Endothelial cell of umbilical vein (primary cell): ENCODE measurements at regions not wholly inside any gene's neighbourhood (a gene's known extent, or its start where the extent isn't known, plus 50 kb on each side); places are given as distances from the start of the nearest gene placed in this dataset.

Experiments used
- BruUV-seq: library from RNA; stranded (reverse); fragments of 400-500 nt; replicated peaks from 2 replicates; lab custom pipeline; 2021; lab: Mats Ljungman, UMichigan
- CTCF ChIA-PET: fragments of 300-600, 350-600 bp; sonication (Branson Sonifier 250); formaldehyde crosslinking; loops from one replicate; lab custom pipeline; 2021; ENCODE audit warnings: antibody characterized with exemption, inconsistent platforms; lab: Charles Lee
- POLR2A ChIA-PET: fragments of 300-600, 350-600 bp; sonication (Branson Sonifier 250); formaldehyde crosslinking; loops from one replicate; lab custom pipeline; 2021; ENCODE audit warnings: antibody characterized with exemption, inconsistent platforms; lab: Charles Lee
- DNase-seq: peaks from one replicate; pipeline ENCODE4 v3.0.0-alpha.2; 2011; ENCODE audit warnings: low read depth, low spot score
- FAIRE-seq: peaks from 2 replicates; lab custom pipeline; 2011; peaks lifted over from hg19 to GRCh38; lab: Jason Lieb, UNC
- H2AFZ ChIP-seq: 2 replicates; pipeline ENCODE4 v1.6.0; 2012; ENCODE audit warnings: low read depth, low read length, control low read depth, inconsistent platforms
- H3K27ac ChIP-seq: 2 replicates; pipeline ENCODE4 v1.5.1; 2011; ENCODE audit warnings: low read depth, mild to moderate bottlenecking, control low read depth, low read length, moderate library complexity; ENCODE audit not compliant: insufficient read depth
- H3K27me3 ChIP-seq, 2 experiments: 2 replicates each; pipeline versions ENCODE4 v1.6.0 to v1.6.1; 2011; ENCODE audit warnings: low read length in 2 of 2, mixed read lengths in 1 of 2; ENCODE audit not compliant: control insufficient read depth in 2 of 2, insufficient read depth in 2 of 2
- H3K36me3 ChIP-seq, 2 experiments: 2 replicates in 1 of 2; 3 replicates in 1 of 2; pipeline ENCODE4 v1.5.1; 2011; ENCODE audit warnings: low read length in 2 of 2, mild to moderate bottlenecking in 1 of 2, moderate library complexity in 1 of 2; ENCODE audit not compliant: control insufficient read depth in 2 of 2, insufficient read depth in 2 of 2; ENCODE audit errors: extremely low read depth in 1 of 2
- H3K4me1 ChIP-seq: 3 replicates; pipeline ENCODE4 v1.5.1; 2011; ENCODE audit warnings: mild to moderate bottlenecking, low read length; ENCODE audit not compliant: control insufficient read depth, insufficient read depth; ENCODE audit errors: extremely low read depth
- H3K4me2 ChIP-seq: 2 replicates; pipeline ENCODE4 v1.6.1; 2011; ENCODE audit warnings: low read length, control low read depth, mixed read lengths; ENCODE audit not compliant: insufficient read depth
- H3K4me3 ChIP-seq, 3 experiments: fragments of 200-600 bp in 1 of 3; sonication (generic), shearing (Covaris generic) in 1 of 3; replicated peaks in 1 of 3; 2 replicates each; pipeline ENCODE4 v1.5.1; 2011 to 2016; ENCODE audit warnings: control low read depth in 3 of 3, low read length in 3 of 3, mild to moderate bottlenecking in 2 of 3, inconsistent platforms in 1 of 3, low read depth in 1 of 3, moderate library complexity in 1 of 3; ENCODE audit not compliant: insufficient read depth in 1 of 3
- H3K79me2 ChIP-seq: 2 replicates; pipeline ENCODE4 v1.6.0; 2012; ENCODE audit warnings: low read length, inconsistent platforms; ENCODE audit not compliant: control insufficient read depth, insufficient read depth
- H3K9ac ChIP-seq: replicated peaks from 2 replicates; pipeline ENCODE3; 2011; ENCODE audit warnings: low read length, control low read depth; ENCODE audit not compliant: insufficient read depth; ENCODE audit errors: extremely low read depth
- H3K9me1 ChIP-seq: replicated peaks from 3 replicates; pipeline ENCODE4 v1.6.0; 2011; ENCODE audit warnings: mild to moderate bottlenecking, low read length; ENCODE audit not compliant: control insufficient read depth, insufficient read depth; ENCODE audit errors: extremely low read depth
- H3K9me3 ChIP-seq: replicated peaks from 2 replicates; pipeline ENCODE4 v1.5.1; 2012; ENCODE audit warnings: low read length, inconsistent platforms; ENCODE audit not compliant: control insufficient read depth, insufficient read depth
- H4K20me1 ChIP-seq: replicated peaks from 2 replicates; pipeline ENCODE3; 2011; ENCODE audit warnings: mild to moderate bottlenecking, low read length; ENCODE audit not compliant: control insufficient read depth, insufficient read depth; ENCODE audit errors: extremely low read depth
- CTCF ChIP-seq, 2 donors: IDR thresholded peaks; 1 replicate in 1 of 2; 2 replicates in 1 of 2; pipeline ENCODE4 v1.5.1; 2011; ENCODE audit warnings: low read length in 2 of 2, mild to moderate bottlenecking in 2 of 2, moderate library complexity in 2 of 2, control low read depth in 1 of 2, inconsistent platforms in 1 of 2, low read depth in 1 of 2; ENCODE audit not compliant: insufficient read depth in 1 of 2; ENCODE audit errors: extremely low read depth in 1 of 2
- EZH2 ChIP-seq: IDR thresholded peaks from 2 replicates; pipeline ENCODE4 v1.6.1; 2012; ENCODE audit warnings: borderline replicate concordance, low read depth, mild to moderate bottlenecking, moderate library complexity, low read length, inconsistent platforms; ENCODE audit not compliant: severe bottlenecking
- FOS ChIP-seq: IDR thresholded peaks from 2 replicates; pipeline ENCODE4 v1.6.1; 2011; ENCODE audit warnings: mild to moderate bottlenecking, low read length, moderate library complexity, borderline replicate concordance; ENCODE audit not compliant: insufficient read depth
- GATA2 ChIP-seq: IDR thresholded peaks from 2 replicates; pipeline ENCODE4 v1.7.0; 2011; ENCODE audit warnings: low read depth, mild to moderate bottlenecking, moderate library complexity, mixed read lengths, low read length; ENCODE audit not compliant: insufficient read length, insufficient read depth
- MAX ChIP-seq: IDR thresholded peaks from 2 replicates; pipeline ENCODE4 v1.6.1; 2011; ENCODE audit not compliant: insufficient read depth, insufficient read length
- MYC ChIP-seq: IDR thresholded peaks from one replicate; pipeline ENCODE4 v1.6.1; 2011; ENCODE audit warnings: mild to moderate bottlenecking, low read depth, low read length
- POLR2A ChIP-seq: IDR thresholded peaks from 2 replicates; pipeline ENCODE4 v1.6.1; 2012; ENCODE audit warnings: low read depth, mild to moderate bottlenecking, control low read depth, low read length
- POLR2AphosphoS5 ChIP-seq: IDR thresholded peaks from 2 replicates; pipeline ENCODE4 v1.6.1; 2012; ENCODE audit warnings: low read depth, mild to moderate bottlenecking, control low read depth, low read length, moderate library complexity; ENCODE audit not compliant: insufficient read depth
- dilution Hi-C: fragments of 300-500 bp; cut with MboI; formaldehyde crosslinking; loops from one replicate; pipeline ENCODE4 v1.15.0; 2019; ENCODE audit warnings: low sequenced_read_pairs; ENCODE audit not compliant: extremely low pct_ligation_motif_present
- intact Hi-C: fragments of 100-400 bp; cut with micrococcal nuclease; formaldehyde crosslinking; loops from one replicate; pipeline ENCODE4 v1.10.0; 2022

- DNase-seq = no peak
- H3K4me2 ChIP-seq = no peak overlapping the region
- CTCF ChIA-PET = interaction anchor here (1.0 to 2.4 kb wide), 2 partner anchors 9 to 11 kb away, joined by 3 to 9 read pairs; no protein-coding TSS in a partner anchor
- no peaks in the 10 kb centered on the region for H3K9me3 ChIP-seq
- no TSS peak for BruUV-seq
- H3K9me1 ChIP-seq = no peaks in the 10 kb centered on the region
- no peaks in the 10 kb centered on the region for H3K79me2 ChIP-seq
- FAIRE-seq = no peak
- dilution Hi-C loops = no loop called here
- H3K27me3 ChIP-seq = no peaks in the 10 kb centered on the region
- POLR2A ChIA-PET = no interaction called here
- no peak overlapping the region for H3K9ac ChIP-seq
- TF ChIP-seq POLR2A (no peak), GATA2 (no peak), FOS (no peak), MAX (no peak), POLR2AphosphoS5 (no peak), CTCF (IDR thresholded peaks at IDR 0.05; ENCODE audit: extremely low read depth in 1 of 2, insufficient read depth in 1 of 2, low read depth in 1 of 2, low read length in 2 of 2) (no peak), EZH2 (no peak), MYC (no peak)
- intact Hi-C loops = no loop called here
- no peak overlapping the region for H3K4me3 ChIP-seq
- no peak overlapping the region for H2AFZ ChIP-seq
- H3K4me1 ChIP-seq = no peaks in the 10 kb centered on the region
- no peaks in the 10 kb centered on the region for H4K20me1 ChIP-seq
- no peak overlapping the region for H3K27ac ChIP-seq
- no peaks in the 10 kb centered on the region for H3K36me3 ChIP-seq
These were observed 877.8 kb upstream of the MAP3K7 start for GRCh38 chr6:91464718-91465117.
